ENCODE measurements at regions not wholly inside any gene's neighbourhood (a gene's known extent, or its start where the extent isn't known, plus 50 kb on each side); places are given as distances from the start of the nearest gene placed in this dataset.

DNA sequence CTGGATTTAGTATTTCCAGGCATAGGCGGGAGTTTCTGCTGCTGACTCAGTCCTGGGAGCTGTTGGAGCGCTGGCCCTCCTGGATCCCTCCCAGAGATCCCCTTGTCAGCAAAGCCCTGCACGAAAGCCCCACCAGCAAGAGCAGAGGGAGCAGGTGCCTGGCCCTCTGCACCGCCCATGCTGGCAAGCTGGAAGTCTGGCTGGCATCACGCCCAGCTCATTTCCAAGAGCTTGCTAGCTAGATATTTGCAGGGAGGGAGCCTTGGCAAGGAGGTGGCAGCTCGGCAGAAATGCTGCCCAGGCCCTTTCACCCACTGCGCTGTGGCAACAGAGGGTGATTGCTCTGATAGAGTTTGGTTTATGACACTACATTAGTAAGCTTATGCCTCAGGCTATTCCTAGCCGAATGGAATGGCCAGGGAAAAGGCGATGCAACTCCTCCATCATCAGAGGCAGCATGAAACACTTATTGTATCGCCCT is 193.9 kb downstream of the EMP1 start:
- H3K36me3 ChIP-seq (ENCODE audit: control insufficient read depth in 2 of 2, insufficient read depth in 2 of 2, low read length in 2 of 2): no peaks in the 10 kb centered on the region
- H3K9me3 ChIP-seq (ENCODE audit: control insufficient read depth in 2 of 2, low read length in 2 of 2): no peaks in the 10 kb centered on the region
- peak overlapping the region; percentile 64 for H3K27ac ChIP-seq (ENCODE audit: low read length)
- peaks cover 15% of the 10 kb centered on the region for H3K4me1 ChIP-seq (ENCODE audit: control insufficient read depth, insufficient read depth, low read length)
- no peaks in the 10 kb centered on the region for H3K27me3 ChIP-seq (ENCODE audit: control insufficient read depth in 1 of 2, insufficient read depth in 2 of 2, low read length in 2 of 2)
- H3K9ac ChIP-seq (ENCODE audit: low read length in 2 of 2): no peak overlapping the region
- H3K4me3 ChIP-seq (ENCODE audit: low read length in 2 of 2): no peak overlapping the region

DNA sequence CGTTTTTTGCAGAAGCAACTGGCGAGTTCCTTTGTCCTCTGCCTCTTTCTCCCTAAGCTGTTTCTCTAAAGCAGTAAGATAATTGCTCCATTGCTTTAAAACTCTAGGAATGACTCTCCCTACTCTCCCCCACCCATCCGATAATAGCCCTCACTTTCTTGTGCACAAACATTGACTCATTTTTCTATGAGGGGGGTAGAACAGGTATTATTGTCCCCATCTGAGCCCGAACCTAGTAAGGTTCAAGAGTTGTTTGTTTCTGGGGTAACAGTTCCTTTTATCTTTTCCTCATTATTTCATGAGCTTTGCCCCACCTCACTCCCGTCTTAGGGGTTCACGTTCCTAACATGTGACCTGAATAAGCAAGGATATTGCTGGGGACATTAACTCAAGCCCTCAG is 190.6 kb downstream of the EMP1 start:
- Histone ChIP-seq H3K27me3 (ENCODE audit: control insufficient read depth in 1 of 2, insufficient read depth in 2 of 2, low read length in 2 of 2) (no peaks in the 10 kb centered on the region), H3K27ac (ENCODE audit: low read length) (no peak overlapping the region), H3K4me1 (ENCODE audit: control insufficient read depth, insufficient read depth, low read length) (peaks cover 15% of the 10 kb centered on the region), H3K36me3 (ENCODE audit: control insufficient read depth in 2 of 2, insufficient read depth in 2 of 2, low read length in 2 of 2) (no peaks in the 10 kb centered on the region), H3K9me3 (ENCODE audit: control insufficient read depth in 2 of 2, low read length in 2 of 2) (no peaks in the 10 kb centered on the region), H3K4me3 (ENCODE audit: low read length in 2 of 2) (no peak overlapping the region), H3K9ac (ENCODE audit: low read length in 2 of 2) (no peak overlapping the region)

DNA sequence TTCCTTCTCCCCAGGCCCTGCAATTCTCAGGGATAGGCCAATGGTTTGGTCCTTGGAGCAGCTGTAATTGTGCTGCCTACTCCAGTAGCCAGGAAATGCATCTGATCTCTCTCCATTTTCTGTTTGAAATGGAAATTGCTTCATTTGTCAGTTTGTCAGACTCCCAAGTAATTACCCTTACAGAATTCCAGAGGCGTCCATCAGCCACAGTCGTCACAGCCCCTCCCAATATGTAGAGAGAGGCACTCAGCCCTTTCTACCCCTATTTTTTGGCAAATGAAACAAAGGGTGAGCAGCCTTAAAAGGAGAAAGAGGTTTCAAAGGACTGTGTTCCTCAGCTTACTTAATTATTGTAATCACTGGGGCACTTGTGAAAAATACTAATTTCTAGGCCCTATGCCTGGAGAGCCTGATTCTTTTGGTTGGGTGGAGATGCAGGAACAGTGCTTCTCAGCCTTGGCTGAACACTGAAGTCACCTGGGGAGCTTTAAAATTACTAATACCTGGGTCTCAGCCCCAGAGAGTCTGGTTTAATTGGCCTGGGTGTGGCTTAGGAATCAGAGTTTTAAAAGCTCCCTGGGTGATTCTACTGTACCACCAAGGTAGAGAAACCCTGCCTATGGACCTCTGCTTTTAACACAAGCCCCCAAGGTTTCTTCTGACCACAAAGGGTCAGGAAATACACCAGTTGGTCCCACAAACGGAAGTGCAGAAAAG is 190.0 kb downstream of the EMP1 start:
- Histone ChIP-seq H3K27ac (ENCODE audit: low read length) (no peak overlapping the region), H3K36me3 (ENCODE audit: control insufficient read depth in 2 of 2, insufficient read depth in 2 of 2, low read length in 2 of 2) (no peaks in the 10 kb centered on the region), H3K27me3 (ENCODE audit: control insufficient read depth in 1 of 2, insufficient read depth in 2 of 2, low read length in 2 of 2) (no peaks in the 10 kb centered on the region), H3K9ac (ENCODE audit: low read length in 2 of 2) (no peak overlapping the region), H3K9me3 (ENCODE audit: control insufficient read depth in 2 of 2, low read length in 2 of 2) (no peaks in the 10 kb centered on the region), H3K4me3 (ENCODE audit: low read length in 2 of 2) (no peak overlapping the region), H3K4me1 (ENCODE audit: control insufficient read depth, insufficient read depth, low read length) (peaks cover 15% of the 10 kb centered on the region)

DNA sequence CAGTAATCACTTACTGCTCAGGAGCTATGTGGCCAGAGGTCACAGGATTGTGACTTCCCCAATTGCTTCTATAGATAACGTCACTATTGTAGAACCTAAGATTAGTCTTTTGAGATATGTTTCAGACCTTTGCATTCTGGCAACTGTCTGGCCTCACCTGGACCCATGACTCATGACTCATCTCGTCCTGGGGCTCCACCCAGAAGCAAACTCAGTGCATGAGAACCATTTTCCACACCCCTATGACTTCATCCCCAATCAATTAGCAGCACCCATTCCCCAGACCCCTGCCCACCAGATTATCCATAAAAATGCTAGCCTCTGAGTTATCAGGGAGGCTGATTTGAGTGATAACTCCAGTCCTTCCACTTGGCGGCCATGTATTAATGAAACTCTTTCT is 186.9 kb downstream of the EMP1 start:
- Histone ChIP-seq H3K4me3 (ENCODE audit: low read length in 2 of 2) (no peak overlapping the region), H3K9ac (ENCODE audit: low read length in 2 of 2) (no peak overlapping the region), H3K9me3 (ENCODE audit: control insufficient read depth in 2 of 2, low read length in 2 of 2) (no peaks in the 10 kb centered on the region), H3K4me1 (ENCODE audit: control insufficient read depth, insufficient read depth, low read length) (no peaks in the 10 kb centered on the region), H3K27me3 (ENCODE audit: control insufficient read depth in 1 of 2, insufficient read depth in 2 of 2, low read length in 2 of 2) (no peaks in the 10 kb centered on the region), H3K36me3 (ENCODE audit: control insufficient read depth in 2 of 2, insufficient read depth in 2 of 2, low read length in 2 of 2) (no peaks in the 10 kb centered on the region), H3K27ac (ENCODE audit: low read length) (no peak overlapping the region)

DNA sequence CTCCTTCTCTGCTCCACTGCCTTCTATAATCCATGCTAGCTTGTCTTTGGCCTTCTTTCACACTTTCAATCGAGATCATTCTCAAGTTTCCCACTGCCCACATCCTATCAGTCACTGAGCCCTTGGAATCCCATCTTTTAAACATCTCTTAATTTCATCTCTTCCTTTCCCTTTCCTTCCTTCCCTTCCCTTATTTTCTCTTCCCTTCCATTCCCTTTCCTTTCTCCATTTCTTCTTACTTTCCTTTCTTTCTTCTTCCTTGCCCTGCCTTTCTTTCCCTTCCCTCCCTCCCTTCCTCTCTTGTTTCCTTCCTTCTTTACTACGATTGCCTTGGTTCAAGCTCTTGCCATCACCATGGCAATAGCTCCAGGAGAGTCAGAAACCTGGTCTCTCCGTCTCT is 183.8 kb downstream of the EMP1 start:
- H3K4me1 ChIP-seq (ENCODE audit: control insufficient read depth, insufficient read depth, low read length): peaks cover 9% of the 10 kb centered on the region
- no peak overlapping the region for H3K4me3 ChIP-seq (ENCODE audit: low read length in 2 of 2)
- no peaks in the 10 kb centered on the region for H3K27me3 ChIP-seq (ENCODE audit: control insufficient read depth in 1 of 2, insufficient read depth in 2 of 2, low read length in 2 of 2)
- no peaks in the 10 kb centered on the region for H3K36me3 ChIP-seq (ENCODE audit: control insufficient read depth in 2 of 2, insufficient read depth in 2 of 2, low read length in 2 of 2)
- no peak overlapping the region for H3K9ac ChIP-seq (ENCODE audit: low read length in 2 of 2)
- no peak overlapping the region for H3K27ac ChIP-seq (ENCODE audit: low read length)
- H3K9me3 ChIP-seq (ENCODE audit: control insufficient read depth in 2 of 2, low read length in 2 of 2): no peaks in the 10 kb centered on the region

DNA sequence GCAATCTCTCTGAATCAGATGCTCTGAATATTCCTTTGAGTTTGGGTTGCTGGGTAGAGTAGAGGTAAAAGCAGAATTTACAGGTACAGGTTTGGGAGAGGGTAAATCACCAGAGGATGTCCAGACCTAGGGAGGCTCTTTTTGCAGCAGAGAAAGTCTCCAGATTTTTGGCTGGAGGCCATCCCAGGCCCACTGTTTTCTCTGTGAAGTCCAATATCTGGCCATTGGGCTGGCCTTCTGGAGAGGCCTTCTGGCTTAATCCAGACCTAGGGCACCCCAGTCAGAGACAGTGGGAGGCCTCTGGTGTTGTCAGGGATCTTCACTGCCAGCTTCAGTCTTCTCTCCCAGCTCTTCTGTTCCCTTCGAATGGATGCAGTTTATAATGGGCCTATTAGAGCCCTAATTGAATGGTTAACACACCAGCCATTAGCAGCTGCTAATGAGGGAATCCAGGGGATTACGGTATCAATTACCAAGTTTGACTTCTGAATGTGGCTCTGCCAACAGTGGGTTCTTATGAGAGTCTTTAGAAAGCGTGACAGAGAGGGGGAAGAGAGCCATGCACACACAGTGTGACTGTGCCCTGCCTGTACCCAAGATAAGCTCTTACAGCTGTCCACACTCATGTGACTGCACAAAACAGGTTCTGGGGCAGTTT is 183.1 kb downstream of the EMP1 start:
- no peak overlapping the region for H3K4me3 ChIP-seq (ENCODE audit: low read length in 2 of 2)
- H3K9me3 ChIP-seq (ENCODE audit: control insufficient read depth in 2 of 2, low read length in 2 of 2): no peaks in the 10 kb centered on the region
- H3K9ac ChIP-seq (ENCODE audit: low read length in 2 of 2): no peak overlapping the region
- H3K27me3 ChIP-seq (ENCODE audit: control insufficient read depth in 1 of 2, insufficient read depth in 2 of 2, low read length in 2 of 2): no peaks in the 10 kb centered on the region
- peaks cover 15% of the 10 kb centered on the region for H3K4me1 ChIP-seq (ENCODE audit: control insufficient read depth, insufficient read depth, low read length)
- H3K27ac ChIP-seq (ENCODE audit: low read length): no peak overlapping the region
- H3K36me3 ChIP-seq (ENCODE audit: control insufficient read depth in 2 of 2, insufficient read depth in 2 of 2, low read length in 2 of 2): no peaks in the 10 kb centered on the region

DNA sequence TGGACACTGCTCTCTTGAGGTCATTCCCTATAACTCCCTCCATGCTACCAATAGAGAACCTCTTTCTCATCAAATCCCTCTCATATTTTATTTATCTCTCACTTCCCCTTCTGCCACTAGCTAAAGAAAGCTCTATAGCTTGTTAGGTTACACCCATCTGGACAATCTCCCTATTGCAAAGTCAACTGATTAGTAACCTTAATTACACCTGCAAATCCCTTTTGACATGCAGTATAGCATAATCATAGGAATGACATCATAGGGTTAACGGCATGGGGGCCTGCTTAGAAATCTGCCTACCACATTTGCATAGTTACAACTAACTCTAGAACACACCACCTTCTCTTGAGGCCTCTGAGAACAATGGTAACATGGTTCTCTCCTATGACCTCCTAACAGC is 181.2 kb downstream of the EMP1 start:
- no peaks in the 10 kb centered on the region for H3K27me3 ChIP-seq (ENCODE audit: control insufficient read depth in 1 of 2, insufficient read depth in 2 of 2, low read length in 2 of 2)
- H3K36me3 ChIP-seq (ENCODE audit: control insufficient read depth in 2 of 2, insufficient read depth in 2 of 2, low read length in 2 of 2): no peaks in the 10 kb centered on the region
- H3K4me3 ChIP-seq (ENCODE audit: low read length in 2 of 2): no peak overlapping the region
- H3K4me1 ChIP-seq (ENCODE audit: control insufficient read depth, insufficient read depth, low read length): peaks cover 20% of the 10 kb centered on the region
- H3K9me3 ChIP-seq (ENCODE audit: control insufficient read depth in 2 of 2, low read length in 2 of 2): no peaks in the 10 kb centered on the region
- no peak overlapping the region for H3K27ac ChIP-seq (ENCODE audit: low read length)
- no peak overlapping the region for H3K9ac ChIP-seq (ENCODE audit: low read length in 2 of 2)

DNA sequence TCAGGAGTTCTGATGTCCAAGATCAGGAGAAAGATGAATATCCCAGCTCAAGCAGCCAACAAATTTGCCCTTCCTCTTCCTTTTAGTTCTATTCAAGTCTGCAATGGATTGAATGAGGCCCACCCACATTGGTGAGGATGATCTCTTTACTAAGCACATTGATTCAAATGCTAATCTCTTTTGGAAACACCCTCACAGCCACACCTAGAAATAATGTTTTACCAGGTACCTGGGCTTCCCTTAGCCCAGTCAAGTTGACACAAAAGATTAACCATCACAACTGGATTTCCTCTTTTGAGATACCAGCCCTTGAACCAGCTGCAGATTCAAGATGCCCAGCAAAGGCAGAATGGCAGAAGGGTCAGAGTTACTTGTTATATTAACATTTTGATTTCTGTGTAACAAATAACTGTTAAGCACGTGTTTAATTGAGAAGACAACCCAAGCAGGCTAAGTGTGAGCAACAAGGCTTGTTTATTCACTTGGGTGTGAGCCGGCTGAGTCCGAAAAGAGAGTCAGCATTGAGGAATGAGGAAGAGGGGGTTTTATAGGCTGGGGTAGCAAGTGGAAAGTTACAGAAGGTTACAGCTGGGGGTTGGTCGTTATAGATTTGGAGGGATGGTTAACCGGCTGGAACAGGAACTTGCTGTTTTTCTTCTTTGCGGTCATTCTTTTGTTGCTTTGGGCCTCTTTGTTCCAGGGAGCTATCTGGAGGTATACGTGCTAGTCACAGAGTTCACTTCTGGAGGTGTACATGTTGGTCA is 180.3 kb downstream of the EMP1 start:
- Histone ChIP-seq H3K4me3 (ENCODE audit: low read length in 2 of 2) (no peak overlapping the region), H3K9me3 (ENCODE audit: control insufficient read depth in 2 of 2, low read length in 2 of 2) (no peaks in the 10 kb centered on the region)

DNA sequence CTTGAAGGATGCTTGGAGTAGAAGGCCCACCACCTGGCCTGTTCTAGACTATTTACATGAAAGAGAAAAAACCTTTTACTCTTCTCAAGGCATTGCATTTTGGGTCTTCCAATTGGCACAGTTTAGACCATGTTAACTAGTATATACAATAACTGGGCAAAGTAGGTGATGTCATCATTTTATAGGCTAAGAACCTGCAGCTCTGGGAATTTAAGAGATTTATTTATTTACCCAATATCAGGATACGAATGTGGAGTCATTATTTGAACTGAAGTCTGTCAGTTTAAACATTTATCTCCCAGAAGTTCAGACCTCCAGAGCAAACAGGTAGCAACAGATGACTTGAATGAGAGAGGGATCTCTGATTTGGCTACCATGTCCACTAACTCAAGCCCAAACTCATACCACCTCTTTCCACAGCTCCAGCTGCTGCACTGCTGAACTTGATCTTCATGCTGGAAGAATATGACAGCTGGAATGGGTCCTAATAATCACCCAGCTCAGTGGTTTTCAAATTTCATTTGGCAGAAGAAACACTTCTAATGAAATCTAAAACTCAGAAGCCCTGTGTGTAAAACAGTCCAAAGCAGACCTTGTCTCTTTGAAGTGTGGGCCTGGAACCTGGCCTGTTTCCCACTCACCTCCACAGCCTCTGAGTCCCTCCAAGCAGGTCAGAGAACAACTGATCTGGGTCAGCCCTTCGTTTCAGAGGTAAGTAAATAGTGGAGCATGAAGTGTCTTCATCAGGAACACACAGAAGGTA is 179.2 kb downstream of the EMP1 start:
- H3K4me1 ChIP-seq (ENCODE audit: control insufficient read depth, insufficient read depth, low read length): peaks cover 20% of the 10 kb centered on the region
- no peaks in the 10 kb centered on the region for H3K9me3 ChIP-seq (ENCODE audit: control insufficient read depth in 2 of 2, low read length in 2 of 2)
- no peaks in the 10 kb centered on the region for H3K27me3 ChIP-seq (ENCODE audit: control insufficient read depth in 1 of 2, insufficient read depth in 2 of 2, low read length in 2 of 2)
- no peak overlapping the region for H3K27ac ChIP-seq (ENCODE audit: low read length)
- no peak overlapping the region for H3K9ac ChIP-seq (ENCODE audit: low read length in 2 of 2)
- no peak overlapping the region for H3K4me3 ChIP-seq (ENCODE audit: low read length in 2 of 2)
- no peaks in the 10 kb centered on the region for H3K36me3 ChIP-seq (ENCODE audit: control insufficient read depth in 2 of 2, insufficient read depth in 2 of 2, low read length in 2 of 2)

More for the DNA sequence above, 180.3 kb downstream of the EMP1 start:
- H3K27me3 ChIP-seq (ENCODE audit: control insufficient read depth in 1 of 2, insufficient read depth in 2 of 2, low read length in 2 of 2): no peaks in the 10 kb centered on the region
- H3K27ac ChIP-seq (ENCODE audit: low read length): no peak overlapping the region
- no peak overlapping the region for H3K9ac ChIP-seq (ENCODE audit: low read length in 2 of 2)
- H3K4me1 ChIP-seq (ENCODE audit: control insufficient read depth, insufficient read depth, low read length): peaks cover 20% of the 10 kb centered on the region
- no peaks in the 10 kb centered on the region for H3K36me3 ChIP-seq (ENCODE audit: control insufficient read depth in 2 of 2, insufficient read depth in 2 of 2, low read length in 2 of 2)

DNA sequence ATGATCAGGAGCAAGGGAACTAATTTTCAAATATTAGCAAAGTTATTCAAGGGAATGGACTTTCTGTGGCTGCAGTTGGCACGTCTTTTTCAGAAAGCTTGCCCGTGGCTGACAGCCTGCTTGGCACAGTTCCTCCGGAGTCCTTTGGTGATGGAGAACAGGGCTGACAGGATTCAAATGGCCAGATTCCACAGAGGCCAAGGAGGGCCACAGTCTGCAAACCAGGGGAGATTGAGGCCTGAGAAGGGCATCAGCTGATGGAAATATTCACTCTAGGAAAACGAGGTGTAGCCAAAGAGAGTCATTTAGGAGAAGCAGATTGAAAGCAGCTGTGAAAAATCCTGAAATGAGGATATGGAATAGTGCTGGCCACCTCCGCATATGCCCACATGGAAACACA is 178.3 kb downstream of the EMP1 start:
- Histone ChIP-seq H3K27me3 (ENCODE audit: control insufficient read depth in 1 of 2, insufficient read depth in 2 of 2, low read length in 2 of 2) (no peaks in the 10 kb centered on the region), H3K36me3 (ENCODE audit: control insufficient read depth in 2 of 2, insufficient read depth in 2 of 2, low read length in 2 of 2) (no peaks in the 10 kb centered on the region), H3K27ac (ENCODE audit: low read length) (no peak overlapping the region), H3K4me1 (ENCODE audit: control insufficient read depth, insufficient read depth, low read length) (peaks cover 20% of the 10 kb centered on the region), H3K4me3 (ENCODE audit: low read length in 2 of 2) (no peak overlapping the region), H3K9ac (ENCODE audit: low read length in 2 of 2) (no peak overlapping the region), H3K9me3 (ENCODE audit: control insufficient read depth in 2 of 2, low read length in 2 of 2) (no peaks in the 10 kb centered on the region)
